Sigmoid colon (tissue), 6 donors: ENCODE measurements at regions not wholly inside any gene's neighbourhood (a gene's known extent, or its start where the extent isn't known, plus 50 kb on each side); places are given as distances from the start of the nearest gene placed in this dataset.

Experiments used
- DNase-seq: peaks from one replicate; pipeline ENCODE4 v3.0.0-alpha.2; 2019
- H3K27ac ChIP-seq, 4 donors: fragments of 200-600 bp; sonication (generic); one replicate each; pipeline ENCODE4 v1.5.1; 2016 to 2019; ENCODE audit warnings: mild to moderate bottlenecking in 1 of 4
- H3K27me3 ChIP-seq, 3 donors: fragments of 200-600 bp; sonication (generic); one replicate each; pipeline ENCODE4 v1.5.1; 2019; ENCODE audit warnings: mild to moderate bottlenecking in 1 of 3
- H3K36me3 ChIP-seq, 4 donors: fragments of 200-600 bp; sonication (generic); one replicate each; pipeline ENCODE4 v1.5.1; 2016 to 2019
- H3K4me1 ChIP-seq, 4 donors: fragments of 200-600 bp; sonication (generic); one replicate each; pipeline ENCODE4 v1.5.1; 2017 to 2019
- H3K4me3 ChIP-seq, 4 donors: fragments of 200-600 bp; sonication (generic); one replicate each; pipeline ENCODE4 v1.5.1; 2017 to 2019; ENCODE audit warnings: mild to moderate bottlenecking in 2 of 4, moderate library complexity in 1 of 4
- H3K9me3 ChIP-seq, 4 donors: fragments of 200-600 bp in 3 of 4; sonication (generic) in 3 of 4; one replicate each; pipeline versions ENCODE4 v1.5.1 to v1.6.1; 2013 to 2019
- CTCF ChIP-seq, 4 experiments: fragments of 450-650 bp in 3 of 4; fragments of 200-600 bp in 1 of 4; IDR thresholded peaks; one replicate each; pipeline ENCODE4 v1.5.1; 2016 to 2019; ENCODE audit warnings: antibody characterized with exemption in 4 of 4, mild to moderate bottlenecking in 3 of 4, moderate library complexity in 2 of 4
- EP300 ChIP-seq, 4 donors: sonication (generic); formaldehyde crosslinking; IDR thresholded peaks; one replicate each; pipeline ENCODE4 v1.6.1; 2017; ENCODE audit warnings: antibody characterized with exemption in 4 of 4
- POLR2A ChIP-seq, 2 donors: fragments of 450-650 bp; IDR thresholded peaks; one replicate each; pipeline ENCODE4 v1.6.1; 2016; ENCODE audit warnings: antibody characterized with exemption in 2 of 2, mild to moderate bottlenecking in 2 of 2, moderate library complexity in 2 of 2
- POLR2AphosphoS5 ChIP-seq, 4 donors: sonication (generic); formaldehyde crosslinking; IDR thresholded peaks; one replicate each; pipeline ENCODE4 v1.6.1; 2017; ENCODE audit warnings: antibody characterized with exemption in 4 of 4
- WGBS, 2 donors: extraction: QIAGEN DNeasy Blood & Tissue Kit; methylation state at CpG; one replicate each; pipeline ENCODE4 v1.1.7; 2013; 5-methylcytosine and 5-hydroxymethylcytosine counted together
- intact Hi-C: fragments of 100-400 bp; cut with DNase I; formaldehyde crosslinking; loops from one replicate; pipeline ENCODE4 v1.15.1; 2023
- donor health status: healthy with polysubstance abuse.
- donor health status: healthy.

- Histone ChIP-seq H3K27me3 (no peaks in the 10 kb centered on the region), H3K4me1 (no peaks in the 10 kb centered on the region), H3K4me3 (no peak overlapping the region), H3K36me3 (no peaks in the 10 kb centered on the region), H3K27ac (no peak overlapping the region), H3K9me3 (no peaks in the 10 kb centered on the region)
- TF ChIP-seq POLR2AphosphoS5 (IDR thresholded peaks at IDR 0.05) = no peak
- TF ChIP-seq CTCF (IDR thresholded peaks at IDR 0.05) = no peak
- no peak for TF ChIP-seq POLR2A (IDR thresholded peaks at IDR 0.05)
- no peak for TF ChIP-seq EP300 (IDR thresholded peaks at IDR 0.05)
- no peak for DNase-seq
- WGBS, 2 donors = 80 to 92% methylated on average over 3 of the region's 3 CpGs
- intact Hi-C loops = no loop called here
Measured at GRCh38 chr11:110897035-110897434, 184.8 kb upstream of the ARHGAP20 start.

- no peaks in the 10 kb centered on the region for H3K4me1 ChIP-seq
- no peaks in the 10 kb centered on the region for H3K27me3 ChIP-seq
- H3K36me3 ChIP-seq = no peaks in the 10 kb centered on the region
- intact Hi-C loops = no loop called here
- WGBS, 2 donors = 74 to 77% methylated on average over 1 of the region's 1 CpG
- no peak overlapping the region for H3K27ac ChIP-seq
- H3K4me3 ChIP-seq = no peak overlapping the region
- no peak for DNase-seq
- TF ChIP-seq POLR2AphosphoS5 (IDR thresholded peaks at IDR 0.05) = no peak
- TF ChIP-seq CTCF (IDR thresholded peaks at IDR 0.05) = no peak
- TF ChIP-seq POLR2A (IDR thresholded peaks at IDR 0.05) = no peak
- no peak for TF ChIP-seq EP300 (IDR thresholded peaks at IDR 0.05)
- H3K9me3 ChIP-seq = no peaks in the 10 kb centered on the region
Measured at GRCh38 chr11:110896358-110896757, 184.1 kb upstream of the ARHGAP20 start.

GRCh38 chr11:110894224-110894623 lies 182.0 kb upstream of the ARHGAP20 start:
- no peak for DNase-seq
- TF ChIP-seq EP300 (IDR thresholded peaks at IDR 0.05) (no peak), POLR2A (IDR thresholded peaks at IDR 0.05) (no peak), POLR2AphosphoS5 (IDR thresholded peaks at IDR 0.05) (no peak), CTCF (IDR thresholded peaks at IDR 0.05) (no peak)
- Histone ChIP-seq H3K36me3 (no peaks in the 10 kb centered on the region), H3K27me3 (no peaks in the 10 kb centered on the region), H3K4me1 (no peaks in the 10 kb centered on the region), H3K27ac (no peak overlapping the region), H3K4me3 (no peak overlapping the region), H3K9me3 (no peaks in the 10 kb centered on the region)
- intact Hi-C loops = no loop called here
- 83 to 93% methylated on average over 4 of the region's 4 CpGs for WGBS, 2 donors

DNA sequence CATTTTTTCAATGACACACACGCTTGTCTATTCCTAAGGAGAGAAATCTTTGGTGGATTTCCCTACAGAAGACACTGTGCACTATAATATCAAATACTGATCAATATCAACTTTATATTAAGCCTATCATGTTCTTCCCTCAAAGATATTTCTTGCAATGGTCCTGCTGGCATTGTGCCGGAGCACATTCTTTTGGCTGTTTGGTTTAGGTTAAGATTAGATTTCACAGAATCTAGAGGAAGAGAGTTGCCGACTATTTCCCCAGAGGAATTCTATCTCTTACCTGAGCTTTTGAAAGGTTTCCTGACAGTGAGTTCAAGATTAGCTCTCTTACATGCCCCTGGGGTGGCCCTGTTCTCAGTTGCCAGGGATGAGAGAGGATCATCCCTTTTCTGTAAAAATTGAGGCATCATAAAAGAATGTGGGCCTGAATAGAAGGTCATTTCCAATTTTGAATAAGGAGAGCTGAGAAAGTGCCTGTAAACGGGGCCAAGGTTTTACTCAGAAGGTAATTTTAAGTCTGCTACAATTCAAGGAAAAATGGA lies 180.6 kb upstream of the ARHGAP20 start:
- WGBS, 2 donors = 88 to 90% methylated on average over 4 of the region's 4 CpGs
- intact Hi-C loops = no loop called here
- H3K36me3 ChIP-seq = no peaks in the 10 kb centered on the region
- H3K27ac ChIP-seq = no peak overlapping the region
- no peaks in the 10 kb centered on the region for H3K4me1 ChIP-seq
- no peak for DNase-seq
- no peaks in the 10 kb centered on the region for H3K27me3 ChIP-seq
- no peak overlapping the region for H3K4me3 ChIP-seq
- H3K9me3 ChIP-seq = no peaks in the 10 kb centered on the region
- TF ChIP-seq POLR2A (IDR thresholded peaks at IDR 0.05) = no peak

DNA sequence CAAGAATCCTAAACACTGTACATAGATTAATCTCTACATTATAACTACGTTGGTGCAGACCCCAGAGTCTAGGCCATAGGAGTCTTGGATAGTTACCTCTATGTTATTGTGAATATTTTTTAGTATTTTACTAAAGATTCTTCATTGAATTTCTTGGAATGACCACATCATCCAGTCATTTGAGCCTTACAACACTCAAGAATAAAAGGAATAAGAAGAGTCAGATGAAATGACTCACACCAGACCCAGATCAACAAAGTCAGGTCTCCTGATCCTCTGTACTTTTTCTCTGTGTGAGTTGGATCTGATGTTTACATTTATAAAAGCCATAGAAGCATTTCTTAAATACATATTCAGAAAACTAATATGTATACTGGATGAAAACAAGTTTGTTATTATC lies 179.2 kb upstream of the ARHGAP20 start:
- H3K4me1 ChIP-seq = no peaks in the 10 kb centered on the region
- TF ChIP-seq POLR2A (IDR thresholded peaks at IDR 0.05) = no peak
- intact Hi-C loops = no loop called here
- no peaks in the 10 kb centered on the region for H3K36me3 ChIP-seq
- no peaks in the 10 kb centered on the region for H3K27me3 ChIP-seq
- no peak for DNase-seq
- no peaks in the 10 kb centered on the region for H3K9me3 ChIP-seq
- H3K27ac ChIP-seq = no peak overlapping the region
- no peak overlapping the region for H3K4me3 ChIP-seq
- WGBS, 2 donors = 34 to 76% methylated on average over 1 of the region's 1 CpG

- H3K27me3 ChIP-seq = no peaks in the 10 kb centered on the region
- no peak overlapping the region for H3K27ac ChIP-seq
- H3K4me3 ChIP-seq = no peak overlapping the region
- TF ChIP-seq CTCF (IDR thresholded peaks at IDR 0.05) (no peak), EP300 (IDR thresholded peaks at IDR 0.05) (no peak), POLR2AphosphoS5 (IDR thresholded peaks at IDR 0.05) (no peak), POLR2A (IDR thresholded peaks at IDR 0.05) (no peak)
- intact Hi-C loops = no loop called here
- H3K4me1 ChIP-seq = no peaks in the 10 kb centered on the region
- H3K9me3 ChIP-seq = no peaks in the 10 kb centered on the region
- H3K36me3 ChIP-seq = no peaks in the 10 kb centered on the region
- DNase-seq = no peak
Measured at GRCh38 chr11:110890995-110891394, 178.8 kb upstream of the ARHGAP20 start.
